ENCODE measurements at regions not wholly inside any gene's neighbourhood (a gene's known extent, or its start where the extent isn't known, plus 50 kb on each side); places are given as distances from the start of the nearest gene placed in this dataset.
A peak's percentile ranks its signal among the peaks of the same experiment; 100 is the strongest.

DNA sequence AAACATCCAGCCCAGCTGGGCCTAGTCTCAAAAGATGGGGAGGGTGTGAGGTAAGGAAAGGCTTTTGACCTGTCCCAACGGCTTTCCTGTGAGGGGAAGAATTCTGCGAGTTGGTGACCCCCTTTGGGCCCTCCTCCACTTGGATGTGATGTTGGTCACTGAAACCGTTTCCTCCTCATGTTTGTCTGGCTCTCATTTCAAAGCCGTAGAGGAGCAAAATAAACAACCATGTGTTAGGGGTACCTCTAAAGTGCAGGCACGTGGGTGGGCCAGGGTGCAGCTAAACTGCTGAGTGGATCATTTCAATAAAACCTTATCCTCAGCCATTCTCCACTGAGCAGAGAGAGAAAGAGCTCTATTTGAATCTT is 84.3 kb upstream of the MELK start:
- peaks cover 3% of the 10 kb centered on the region for H3K36me3 ChIP-seq (ENCODE audit: control insufficient read depth, insufficient read depth, low read length)
- Mint-ChIP-seq H3K27me3 (ENCODE audit: insufficient read depth) (no peaks in the 10 kb centered on the region), H3K9me3 (no peaks in the 10 kb centered on the region), H3K4me1 (peaks cover 35% of the 10 kb centered on the region), H3K27ac (peak overlapping the region; percentile 98), H3K4me3 (peak overlapping the region; percentile 70), H3K36me3 (ENCODE audit: low read depth) (no peaks in the 10 kb centered on the region)
- WGBS, 2 experiments (ENCODE audit: insufficient coverage in 1 of 2, insufficient read length in 1 of 2) = 30 to 38% methylated on average over 2 to 5 of the region's 5 CpGs
- no peaks in the 10 kb centered on the region for H3K9me3 ChIP-seq (ENCODE audit: control insufficient read depth, low read length)
- H3K27me3 ChIP-seq (ENCODE audit: control insufficient read depth, insufficient read depth, low read length, poor library complexity, severe bottlenecking) = no peaks in the 10 kb centered on the region
- no peak for DNase-seq
- H3K27ac ChIP-seq (ENCODE audit: low read depth, low read length) = peak overlapping the region; percentile 90
- H3K4me3 ChIP-seq (ENCODE audit: low read length) = peak overlapping the region; percentile 86
- TF ChIP-seq, protein P1, sequence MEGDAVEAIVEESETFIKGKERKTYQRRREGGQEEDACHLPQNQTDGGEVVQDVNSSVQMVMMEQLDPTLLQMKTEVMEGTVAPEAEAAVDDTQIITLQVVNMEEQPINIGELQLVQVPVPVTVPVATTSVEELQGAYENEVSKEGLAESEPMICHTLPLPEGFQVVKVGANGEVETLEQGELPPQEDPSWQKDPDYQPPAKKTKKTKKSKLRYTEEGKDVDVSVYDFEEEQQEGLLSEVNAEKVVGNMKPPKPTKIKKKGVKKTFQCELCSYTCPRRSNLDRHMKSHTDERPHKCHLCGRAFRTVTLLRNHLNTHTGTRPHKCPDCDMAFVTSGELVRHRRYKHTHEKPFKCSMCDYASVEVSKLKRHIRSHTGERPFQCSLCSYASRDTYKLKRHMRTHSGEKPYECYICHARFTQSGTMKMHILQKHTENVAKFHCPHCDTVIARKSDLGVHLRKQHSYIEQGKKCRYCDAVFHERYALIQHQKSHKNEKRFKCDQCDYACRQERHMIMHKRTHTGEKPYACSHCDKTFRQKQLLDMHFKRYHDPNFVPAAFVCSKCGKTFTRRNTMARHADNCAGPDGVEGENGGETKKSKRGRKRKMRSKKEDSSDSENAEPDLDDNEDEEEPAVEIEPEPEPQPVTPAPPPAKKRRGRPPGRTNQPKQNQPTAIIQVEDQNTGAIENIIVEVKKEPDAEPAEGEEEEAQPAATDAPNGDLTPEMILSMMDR (conservative IDR thresholded peaks at IDR 0.05) = no peak
- peaks cover 4% of the 10 kb centered on the region for H3K4me1 ChIP-seq (ENCODE audit: control insufficient read depth, insufficient read depth, low read length)
- peak overlapping the region; percentile 71 for H3K9ac ChIP-seq (ENCODE audit: extremely low read depth, low read length, poor library complexity, severe bottlenecking)

DNA sequence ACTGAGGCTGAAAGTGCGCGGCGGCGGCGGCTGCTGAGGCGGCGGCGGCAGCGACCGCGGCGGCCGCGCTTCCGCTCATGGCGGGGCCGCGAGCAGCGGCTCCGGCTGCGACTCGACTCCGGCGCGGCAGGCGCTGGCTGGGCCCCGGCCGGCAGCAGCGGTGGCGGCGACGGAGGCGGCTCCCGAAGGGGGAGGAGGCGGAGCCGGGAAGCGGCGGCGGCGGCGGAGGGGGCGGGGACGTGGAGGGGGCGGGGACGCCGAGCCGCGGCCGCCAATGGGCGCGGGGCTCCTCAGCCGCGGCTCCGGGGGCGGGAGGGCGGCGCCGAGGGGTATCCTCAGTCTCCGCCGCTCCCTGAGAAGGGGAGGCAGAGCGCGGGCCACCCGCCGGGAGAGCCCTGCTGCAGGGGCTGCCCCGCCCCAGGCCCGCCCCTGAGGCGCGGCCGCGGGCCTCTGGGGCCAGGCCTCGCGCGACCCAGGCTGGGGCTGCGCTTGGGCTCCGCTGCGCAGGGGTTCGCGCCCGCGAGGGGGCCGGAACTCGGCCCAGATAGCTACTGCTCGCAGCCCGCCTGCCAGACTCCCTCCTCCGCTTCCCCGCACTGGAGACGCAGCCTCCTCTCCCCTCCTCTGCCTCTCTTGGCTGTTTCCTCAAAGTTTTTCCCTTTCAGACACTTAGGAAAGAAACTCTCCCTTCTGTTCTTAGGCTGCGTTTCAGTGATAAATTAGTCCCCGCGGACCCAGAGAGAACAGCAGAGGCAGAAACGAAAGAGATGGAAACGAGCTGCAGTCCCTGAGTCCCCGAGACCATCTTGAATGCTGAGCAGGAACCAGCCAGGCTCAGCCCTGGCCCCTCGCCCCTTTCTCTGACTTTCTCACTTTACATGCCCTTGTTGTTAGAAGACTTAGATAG is 85.0 kb upstream of the MELK start:
- WGBS, 2 experiments (ENCODE audit: insufficient coverage in 1 of 2, insufficient read length in 1 of 2) = 1 to 2% methylated on average over 32 to 94 of the region's 94 CpGs
- H3K36me3 ChIP-seq (ENCODE audit: control insufficient read depth, insufficient read depth, low read length) = peaks cover 3% of the 10 kb centered on the region
- H3K4me3 Mint-ChIP-seq = peak overlapping the region; percentile 74
- H3K27me3 Mint-ChIP-seq (ENCODE audit: insufficient read depth) = no peaks in the 10 kb centered on the region
- H3K4me1 ChIP-seq (ENCODE audit: control insufficient read depth, insufficient read depth, low read length) = peaks cover 4% of the 10 kb centered on the region
- no peaks in the 10 kb centered on the region for H3K9me3 ChIP-seq (ENCODE audit: control insufficient read depth, low read length)
- no peaks in the 10 kb centered on the region for H3K36me3 Mint-ChIP-seq (ENCODE audit: low read depth)
- H3K27me3 ChIP-seq (ENCODE audit: control insufficient read depth, insufficient read depth, low read length, poor library complexity, severe bottlenecking) = no peaks in the 10 kb centered on the region
- peak overlapping the region; percentile 90 for H3K27ac ChIP-seq (ENCODE audit: low read depth, low read length)
- peak; percentile 95 for DNase-seq
- H3K9ac ChIP-seq (ENCODE audit: extremely low read depth, low read length, poor library complexity, severe bottlenecking) = peak overlapping the region; percentile 71
- H3K27ac Mint-ChIP-seq = peak overlapping the region; percentile 98
- H3K9me3 Mint-ChIP-seq = no peaks in the 10 kb centered on the region
- H3K4me1 Mint-ChIP-seq = peaks cover 35% of the 10 kb centered on the region
- peak overlapping the region; percentile 86 for H3K4me3 ChIP-seq (ENCODE audit: low read length)
- TF ChIP-seq, protein P1 (conservative IDR thresholded peaks at IDR 0.05) = peak; percentile 26

DNA sequence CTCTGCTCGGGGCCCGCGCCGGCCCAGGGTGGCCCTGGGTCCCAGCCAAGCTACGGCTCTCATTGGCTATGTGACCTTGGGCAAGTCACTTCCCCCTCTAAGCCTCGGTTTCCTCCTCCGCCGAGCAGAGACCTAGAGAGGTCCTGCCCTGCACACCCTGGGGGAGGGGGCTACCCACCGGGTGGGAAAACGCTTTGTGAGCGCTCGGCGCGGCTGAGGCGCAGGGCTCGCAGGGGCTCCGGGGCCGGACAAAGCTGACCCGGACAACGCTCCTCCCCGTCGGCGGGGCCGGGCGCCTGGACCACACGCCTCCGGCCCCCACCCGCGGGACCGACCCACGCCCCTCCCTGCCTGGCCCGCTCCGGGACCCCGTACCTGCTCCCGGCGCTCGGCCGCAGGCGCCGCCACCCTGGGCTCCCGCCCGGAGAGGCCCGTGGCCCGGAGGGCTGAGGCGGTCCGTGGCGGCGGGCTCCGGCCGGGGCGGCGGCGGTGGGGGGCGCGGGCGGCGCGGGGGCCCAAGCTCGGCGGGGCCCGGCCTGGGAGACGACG is 85.7 kb upstream of the MELK start:
- H3K4me1 Mint-ChIP-seq = peaks cover 37% of the 10 kb centered on the region
- peaks cover 4% of the 10 kb centered on the region for H3K4me1 ChIP-seq (ENCODE audit: control insufficient read depth, insufficient read depth, low read length)
- H3K27me3 Mint-ChIP-seq (ENCODE audit: insufficient read depth) = no peaks in the 10 kb centered on the region
- no peaks in the 10 kb centered on the region for H3K9me3 Mint-ChIP-seq
- TF ChIP-seq, protein P1 (conservative IDR thresholded peaks at IDR 0.05) = no peak
- H3K27me3 ChIP-seq (ENCODE audit: control insufficient read depth, insufficient read depth, low read length, poor library complexity, severe bottlenecking) = no peaks in the 10 kb centered on the region
- H3K9me3 ChIP-seq (ENCODE audit: control insufficient read depth, low read length) = no peaks in the 10 kb centered on the region
- H3K27ac ChIP-seq (ENCODE audit: low read depth, low read length) = peak overlapping the region; percentile 83
- WGBS, 2 experiments (ENCODE audit: insufficient coverage in 1 of 2, insufficient read length in 1 of 2) = 0% methylated on average over 21 to 63 of the region's 63 CpGs
- peak; percentile 81 for DNase-seq
- peak overlapping the region; percentile 85 for H3K27ac Mint-ChIP-seq
- H3K36me3 ChIP-seq (ENCODE audit: control insufficient read depth, insufficient read depth, low read length) = peaks cover 3% of the 10 kb centered on the region
- H3K4me3 Mint-ChIP-seq = peak overlapping the region; percentile 74
- H3K36me3 Mint-ChIP-seq (ENCODE audit: low read depth) = peaks cover 2% of the 10 kb centered on the region
- H3K4me3 ChIP-seq (ENCODE audit: low read length) = peak overlapping the region; percentile 93
- peak overlapping the region; percentile 82 for H3K9ac ChIP-seq (ENCODE audit: extremely low read depth, low read length, poor library complexity, severe bottlenecking)
